GM21786 (cell line): ENCODE measurements at regions not wholly inside any gene's neighbourhood (a gene's known extent, or its start where the extent isn't known, plus 50 kb on each side); places are given as distances from the start of the nearest gene placed in this dataset.

Experiments
- ATAC-seq: cut with Tn5 transposase; IDR thresholded peaks from one replicate; pipeline ENCODE4 v1.9.1; 2021; ENCODE audit not compliant: unreplicated experiment

DNA sequence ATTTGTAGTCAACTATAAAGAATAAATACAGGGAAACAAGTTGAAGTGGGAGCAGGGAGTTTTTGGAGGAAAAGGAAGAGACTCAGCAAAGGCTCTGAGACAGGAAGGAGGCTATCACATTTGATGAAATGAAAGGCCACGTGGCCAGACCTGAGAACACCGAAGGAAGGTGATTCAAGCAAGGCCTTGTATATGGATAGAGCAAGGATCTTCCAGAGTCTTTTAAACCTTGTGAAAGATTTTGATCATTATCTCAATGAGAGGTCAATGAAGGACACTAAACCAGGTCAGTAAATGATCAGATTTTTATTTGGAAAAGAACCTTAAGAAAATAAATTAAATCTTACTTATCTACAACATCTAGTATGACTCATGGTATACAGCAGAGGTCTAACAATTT is 523.5 kb downstream of the SLC16A7 start:
- no peak for ATAC-seq

DNA sequence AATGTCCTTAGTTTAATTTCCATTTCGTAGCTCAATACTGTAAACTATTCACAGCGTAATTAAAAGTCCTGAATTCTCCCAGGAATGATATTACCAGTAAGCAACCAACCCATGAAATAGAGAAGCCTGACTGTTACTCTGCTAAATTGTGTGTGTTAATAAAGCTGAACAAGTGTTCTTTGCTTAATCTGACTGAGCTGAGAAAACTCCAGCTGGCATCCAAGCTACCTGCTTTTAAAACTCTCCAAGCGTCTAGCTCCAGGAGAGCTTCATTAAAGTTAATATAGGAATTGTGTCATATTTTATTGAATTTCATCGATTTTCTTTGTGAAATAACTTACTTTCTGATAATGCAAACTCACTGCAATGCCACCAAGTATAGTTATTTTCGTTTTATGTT is 524.4 kb downstream of the SLC16A7 start:
- ATAC-seq = no peak

DNA sequence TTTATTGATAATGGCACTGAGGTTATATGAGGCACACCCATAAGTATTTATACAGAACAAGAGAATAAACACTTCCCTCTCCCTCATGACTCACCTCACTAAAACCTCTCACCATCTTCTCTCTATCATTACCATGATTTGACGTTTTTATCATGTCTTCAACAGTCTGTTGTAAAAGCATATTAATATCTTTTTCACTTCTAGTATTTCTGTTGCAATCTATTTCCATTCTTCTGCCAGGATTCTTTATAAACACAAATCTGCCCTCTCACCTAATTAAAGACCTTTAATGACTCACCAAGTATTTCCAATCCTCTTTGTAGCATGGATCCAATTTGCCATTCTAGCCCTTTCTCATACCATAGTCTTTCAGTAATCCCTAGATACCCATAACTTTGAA is 527.7 kb downstream of the SLC16A7 start:
- ATAC-seq = no peak

DNA sequence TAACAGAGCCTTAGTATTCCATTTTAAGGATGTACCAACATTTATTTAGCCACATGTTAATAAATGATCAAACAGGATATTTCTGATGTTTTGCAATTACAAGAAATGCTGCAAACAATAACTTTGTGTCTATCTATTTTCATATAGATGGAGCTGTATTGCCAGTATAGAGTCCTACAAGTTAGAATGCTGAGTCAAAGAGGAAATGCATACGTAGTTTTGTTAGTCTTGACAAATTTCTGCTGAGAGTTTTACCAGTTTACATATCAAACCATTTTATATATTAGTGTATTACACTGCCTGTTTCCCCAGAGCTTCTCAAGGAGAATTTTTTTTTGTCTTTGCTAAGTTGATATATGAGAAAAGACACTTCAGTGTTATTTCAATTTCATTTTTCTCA is 541.7 kb downstream of the SLC16A7 start:
- ATAC-seq = no peak

DNA sequence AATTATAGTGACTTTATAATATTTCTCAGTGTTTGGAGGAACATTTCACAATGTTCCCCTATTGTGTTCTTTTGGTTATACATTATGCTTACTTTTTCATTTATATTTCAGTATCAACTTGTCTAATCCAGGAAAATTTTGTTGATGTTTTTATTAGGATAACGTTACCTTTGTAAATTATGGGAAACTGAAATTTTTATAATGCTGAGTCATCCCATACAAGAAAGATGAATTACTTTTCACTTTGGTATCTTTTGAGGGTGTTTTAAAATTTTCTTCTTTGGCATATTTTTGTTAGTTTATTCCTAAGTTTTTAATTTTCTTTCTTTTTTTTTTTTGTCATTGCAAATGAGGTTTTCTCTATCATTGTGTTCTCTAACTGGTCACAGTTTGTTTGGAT is 542.7 kb downstream of the SLC16A7 start:
- ATAC-seq = no peak

DNA sequence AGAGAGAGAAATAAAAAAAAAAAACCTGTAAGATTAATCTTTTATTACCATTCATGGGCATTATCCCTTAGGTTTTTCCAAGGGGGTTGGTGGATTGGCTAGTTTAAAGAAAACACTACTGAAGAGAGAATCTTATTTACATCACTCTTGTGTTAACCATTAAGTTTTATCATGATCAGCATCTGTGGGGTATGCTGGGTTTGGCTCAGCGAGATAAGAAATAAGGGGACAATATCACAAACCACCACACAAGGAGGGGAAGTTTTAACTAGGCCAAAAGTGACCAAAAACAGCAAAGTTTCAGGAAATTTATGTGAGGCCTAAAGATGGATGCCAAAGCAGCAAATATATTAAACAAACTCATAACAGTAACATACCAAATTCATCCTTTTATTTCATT is 548.6 kb downstream of the SLC16A7 start:
- no peak for ATAC-seq

DNA sequence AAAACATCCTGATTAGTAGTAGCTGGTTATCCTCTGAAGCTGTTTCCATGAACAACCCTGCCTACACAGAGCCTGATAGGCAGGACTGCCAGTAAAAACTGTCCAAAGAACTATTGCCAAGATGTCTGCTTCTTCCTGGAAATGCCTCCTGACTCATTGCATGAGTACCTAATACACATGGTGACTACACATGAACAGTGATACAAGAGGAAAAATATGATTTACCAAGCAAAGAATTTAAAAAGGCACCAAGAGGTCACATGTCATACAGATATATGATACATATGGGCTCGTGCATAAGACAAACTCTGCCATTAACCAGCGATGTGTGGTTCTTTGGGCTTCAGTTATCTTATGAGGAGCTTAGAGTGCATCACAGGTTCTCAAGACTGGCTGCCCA is 552.3 kb downstream of the SLC16A7 start:
- ATAC-seq = no peak

DNA sequence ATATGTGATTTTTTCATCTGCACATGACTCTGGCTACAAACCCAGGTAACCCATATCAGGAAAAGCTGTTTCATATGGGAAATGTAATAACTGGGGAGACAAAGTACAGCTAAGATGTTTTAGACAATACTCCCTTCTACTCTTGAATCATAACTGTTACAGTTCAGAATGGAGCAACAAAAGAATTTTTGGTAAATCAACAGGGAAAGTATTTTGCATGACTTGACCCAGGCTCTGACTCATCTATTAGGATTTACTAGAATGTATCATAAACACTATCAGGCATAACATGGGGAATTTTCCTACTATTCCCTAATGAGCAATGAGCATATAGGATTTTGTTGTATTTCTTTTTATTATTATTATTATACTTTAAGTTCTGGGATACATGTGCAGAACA is 553.0 kb downstream of the SLC16A7 start:
- ATAC-seq = no peak

DNA sequence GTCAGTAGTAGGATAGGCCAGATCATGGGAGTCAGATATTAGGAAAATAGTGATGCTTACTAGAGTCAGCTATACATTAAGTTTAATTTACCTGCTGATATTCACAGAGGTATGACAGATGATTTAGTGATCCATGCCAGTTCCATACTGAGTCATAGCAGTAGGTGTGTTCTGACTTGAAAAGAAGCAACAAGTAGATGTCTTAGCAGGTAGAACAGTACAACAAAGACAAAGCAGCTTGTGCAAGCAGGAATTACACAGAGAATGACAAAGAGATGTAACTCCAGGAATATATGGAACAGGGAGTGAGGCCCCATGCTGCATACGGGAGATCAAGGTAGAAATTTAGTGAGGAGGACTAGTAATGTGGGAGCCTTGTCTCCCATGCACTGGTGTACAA is 556.9 kb downstream of the SLC16A7 start:
- ATAC-seq = no peak

DNA sequence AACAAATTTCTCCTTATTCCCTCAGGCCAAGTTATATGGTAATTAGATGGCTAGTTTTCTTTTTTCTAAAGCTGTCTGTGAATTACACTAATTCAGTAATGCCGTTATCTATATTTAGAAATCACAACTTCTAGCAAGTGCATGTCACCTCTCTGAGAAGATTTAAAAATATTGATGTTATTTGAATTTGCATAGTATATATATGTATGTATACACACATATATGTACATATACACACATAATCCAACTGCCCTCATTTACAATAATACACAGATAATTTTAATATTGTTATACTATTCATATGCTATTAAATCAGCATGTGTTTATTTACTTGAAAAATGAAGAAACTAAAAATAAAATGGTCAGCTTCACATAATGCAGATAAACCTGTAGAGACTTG is 563.9 kb downstream of the SLC16A7 start:
- ATAC-seq = no peak

DNA sequence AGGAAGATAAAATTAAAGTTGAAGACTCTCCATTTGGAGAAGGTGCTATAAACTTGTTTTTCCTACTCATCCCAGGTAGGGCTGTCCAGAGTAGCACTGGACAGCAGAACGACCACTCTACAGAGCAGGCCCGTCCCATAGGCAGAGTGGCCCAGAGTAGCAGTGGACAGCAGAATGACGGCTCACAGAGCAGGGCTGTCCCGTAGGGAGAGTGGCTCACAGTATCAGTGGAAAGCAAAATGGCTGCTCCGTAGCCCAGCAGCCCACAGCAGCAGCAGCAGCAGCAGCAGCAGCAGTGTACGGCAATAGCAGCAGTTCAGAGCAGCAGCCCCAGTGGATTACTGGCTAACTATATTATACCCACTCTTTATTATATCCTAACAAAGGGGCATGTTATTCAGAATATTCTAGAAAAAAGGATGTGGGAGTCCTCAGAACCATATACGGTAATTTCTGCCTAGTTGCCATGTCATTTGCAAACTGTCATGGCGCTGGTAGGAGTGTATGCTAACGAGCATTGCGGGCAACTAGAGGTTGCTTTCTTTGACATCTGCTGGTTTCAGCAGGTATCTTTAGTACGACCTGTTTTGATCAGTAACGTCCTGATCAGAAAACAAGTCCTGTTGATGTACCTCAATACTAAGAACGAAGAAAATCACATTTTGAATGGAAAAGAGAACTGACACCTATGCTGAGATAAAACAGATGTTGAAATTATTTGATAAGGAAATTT is 567.3 kb downstream of the SLC16A7 start:
- no peak for ATAC-seq

DNA sequence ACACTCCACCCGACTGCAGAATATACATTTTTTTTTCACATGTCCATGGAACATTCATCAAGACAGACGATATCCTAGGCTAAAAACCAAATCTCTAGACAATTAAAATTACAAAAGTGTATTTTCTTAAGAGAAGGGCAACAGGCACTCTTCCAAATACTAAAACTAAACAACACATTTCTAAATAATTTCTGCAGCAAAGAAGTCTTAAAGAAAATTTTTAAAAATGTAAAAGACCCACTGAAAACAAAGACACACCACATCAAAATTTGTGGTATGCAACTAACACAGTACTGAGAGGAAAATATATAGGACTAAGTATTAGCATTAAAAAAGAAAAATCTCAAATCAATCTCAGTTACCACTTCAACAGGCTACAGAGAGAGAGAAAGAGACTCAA is 570.0 kb downstream of the SLC16A7 start:
- no peak for ATAC-seq

DNA sequence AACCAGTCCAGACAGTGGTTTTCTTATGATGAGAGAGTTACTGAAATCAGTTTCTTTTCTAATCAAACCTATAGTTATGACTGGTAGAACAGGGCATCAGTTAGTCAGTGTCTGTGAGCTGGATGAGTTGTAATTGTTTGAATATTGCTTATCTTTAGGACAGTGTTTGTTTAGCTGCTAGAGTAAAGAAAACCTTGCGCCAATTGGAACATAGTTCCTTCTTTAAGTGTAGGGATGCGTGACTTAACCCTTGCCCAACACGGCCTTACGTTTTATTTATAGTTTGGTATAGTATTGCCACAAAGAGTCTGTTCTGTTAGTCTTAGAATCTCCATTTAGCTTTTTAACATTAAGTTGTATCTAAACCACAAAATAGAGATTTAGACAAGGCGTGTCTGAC is 572.6 kb downstream of the SLC16A7 start:
- no peak for ATAC-seq

DNA sequence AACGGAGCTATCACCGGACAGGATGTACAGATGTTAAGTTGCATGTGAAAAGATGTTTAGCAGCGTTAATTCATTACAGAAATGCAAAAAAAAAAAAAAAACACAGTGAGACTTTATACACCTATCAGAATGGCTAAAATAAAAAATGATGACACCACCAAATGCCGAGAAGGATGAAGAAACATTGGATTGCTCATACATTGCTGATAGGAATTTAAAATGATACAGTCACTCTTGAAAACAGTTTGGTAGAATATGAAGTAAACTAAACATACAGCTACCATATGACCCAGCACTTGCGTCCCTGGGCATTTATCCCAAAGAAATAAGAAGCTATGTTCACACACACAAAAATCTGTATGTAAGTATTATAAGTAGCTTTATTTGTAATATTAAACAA is 574.1 kb downstream of the SLC16A7 start:
- no peak for ATAC-seq

DNA sequence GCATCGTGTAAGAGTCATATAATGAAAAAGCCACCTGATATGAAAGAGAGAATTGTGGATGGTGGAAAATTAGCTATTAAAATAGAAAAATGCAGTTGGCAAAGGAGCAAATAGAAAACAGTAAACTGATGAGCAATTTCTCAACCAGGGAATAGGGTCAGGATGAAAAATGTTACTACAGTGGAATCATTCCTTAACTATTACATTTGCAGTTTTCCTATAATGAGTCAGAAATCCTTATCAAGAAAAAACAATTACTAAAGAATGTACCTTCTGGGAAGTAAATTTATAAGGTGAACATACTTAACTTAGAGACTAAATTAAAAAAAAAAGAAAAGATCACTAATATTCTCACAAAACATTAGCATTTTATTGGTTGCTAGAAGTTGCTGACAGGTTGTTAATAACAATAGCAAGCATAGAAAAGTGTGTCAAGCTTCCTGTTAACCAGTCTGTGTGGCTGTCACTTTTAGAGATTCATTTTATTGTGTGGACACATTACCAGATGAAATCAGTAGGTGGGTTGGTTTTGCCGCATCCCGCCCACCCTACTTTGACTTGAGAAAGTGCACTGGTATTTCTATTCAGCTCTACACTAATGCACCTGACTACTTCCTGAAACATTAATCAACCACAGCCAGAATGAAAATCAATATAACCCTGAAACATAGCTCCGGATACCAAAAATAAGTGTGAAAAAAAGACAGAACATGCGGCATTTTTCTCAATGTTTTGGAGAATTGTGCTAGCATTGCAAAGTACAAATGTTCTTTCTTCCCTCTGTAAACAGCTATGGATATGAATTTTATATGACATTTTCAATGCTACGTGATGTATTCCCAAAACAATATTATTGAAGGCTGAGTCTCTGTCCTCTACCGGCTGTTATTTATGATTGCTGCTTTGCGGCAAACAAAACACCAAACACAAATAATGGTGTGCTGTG is 576.7 kb downstream of the SLC16A7 start:
- no peak for ATAC-seq

DNA sequence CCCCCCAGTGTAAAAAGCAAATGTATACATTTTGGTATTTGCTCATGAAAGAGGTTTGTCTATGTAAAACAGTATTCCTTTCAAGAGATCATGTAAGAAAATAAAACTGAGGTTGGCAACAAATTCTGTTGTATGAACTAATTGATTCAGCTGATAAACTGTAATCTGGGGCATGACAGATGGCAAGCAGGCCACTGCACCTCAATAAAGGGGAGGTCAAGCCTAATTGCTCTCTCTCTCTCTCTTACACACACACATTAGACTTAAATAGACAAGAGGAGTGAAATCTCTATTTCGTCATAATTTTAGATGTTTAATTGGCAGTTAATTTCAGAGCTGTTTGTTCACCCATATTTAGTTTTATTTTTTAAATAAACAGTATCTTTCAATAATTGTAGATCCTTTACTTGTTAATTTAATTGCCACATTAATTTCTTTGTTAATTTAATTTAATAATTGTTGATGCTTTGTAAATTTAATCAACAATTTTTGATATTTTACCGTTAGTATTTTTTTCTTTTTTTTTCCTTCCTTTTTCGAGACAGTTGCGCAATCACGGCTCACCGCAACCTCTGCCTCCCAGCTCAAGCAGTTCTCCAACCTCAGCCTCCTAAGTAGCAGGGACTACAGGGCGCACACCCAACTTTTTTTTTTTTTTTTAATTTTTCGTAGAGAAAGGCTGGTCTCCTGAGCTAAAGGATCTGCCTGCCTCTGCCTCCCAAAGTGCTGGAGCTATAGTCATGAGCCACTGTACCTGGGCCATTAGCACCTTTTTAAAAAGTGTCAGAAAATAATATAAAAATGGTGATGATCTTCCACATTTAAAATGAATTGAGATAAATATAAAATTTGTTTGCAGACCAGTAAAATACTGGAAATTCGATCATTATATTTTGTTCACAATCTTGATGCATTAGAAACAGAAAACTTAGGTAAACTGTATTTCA is 577.7 kb downstream of the SLC16A7 start:
- ATAC-seq = no peak

DNA sequence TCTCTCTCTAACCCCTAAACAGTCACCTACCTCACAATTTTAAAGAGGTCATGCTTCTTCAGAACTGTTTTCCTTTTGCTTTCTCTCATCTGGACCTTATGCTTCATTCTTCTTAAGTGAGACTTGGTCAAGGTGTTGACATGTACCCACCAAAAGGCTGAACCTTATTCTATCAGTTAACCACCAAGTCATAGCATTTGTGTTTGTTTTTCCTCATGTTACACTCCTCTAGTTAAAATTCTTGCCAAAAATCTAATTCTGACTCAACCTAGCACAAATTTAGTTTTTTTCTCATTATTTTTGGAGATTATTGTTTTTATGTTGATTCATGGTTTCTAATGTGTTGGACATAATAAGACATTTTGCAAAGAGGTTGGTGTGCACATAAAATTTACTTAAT is 578.6 kb downstream of the SLC16A7 start:
- no peak for ATAC-seq

DNA sequence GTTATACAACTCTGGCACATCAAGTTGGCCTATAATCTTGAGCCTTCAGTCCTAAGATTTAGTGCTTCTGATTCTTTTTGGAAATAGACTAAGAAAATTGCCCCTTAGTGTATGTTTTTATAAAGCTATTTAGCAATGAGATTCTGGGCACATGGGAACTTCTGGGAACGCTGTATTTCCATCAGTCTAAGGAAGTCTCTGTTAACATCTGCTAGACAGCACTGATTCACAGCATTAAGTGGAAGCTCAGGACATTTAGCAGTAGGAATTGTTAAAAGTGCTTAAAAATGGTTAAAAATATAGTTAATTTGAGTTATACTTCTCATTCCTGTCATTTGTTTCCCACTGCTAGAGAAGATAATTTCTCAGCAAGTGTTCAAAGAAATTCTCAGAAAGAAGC is 579.1 kb downstream of the SLC16A7 start:
- ATAC-seq = no peak

DNA sequence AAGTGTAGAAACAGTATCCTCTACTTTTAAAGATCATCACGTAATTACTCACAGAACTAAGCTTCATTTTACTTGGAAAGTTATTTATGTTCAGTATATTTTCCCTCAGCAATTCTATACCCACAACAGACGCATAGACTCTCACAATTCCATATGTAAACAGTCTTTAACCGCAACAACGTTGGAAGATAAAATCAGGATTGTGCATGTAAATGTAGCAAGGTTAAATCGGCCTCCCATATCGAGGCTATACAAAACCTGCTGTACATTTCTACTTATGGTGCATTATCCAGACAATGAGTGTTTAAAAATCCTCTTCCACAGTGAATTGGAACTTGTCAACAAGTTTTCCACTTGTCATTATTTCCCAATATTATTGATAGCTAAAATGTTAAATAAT is 581.1 kb downstream of the SLC16A7 start:
- ATAC-seq = no peak

DNA sequence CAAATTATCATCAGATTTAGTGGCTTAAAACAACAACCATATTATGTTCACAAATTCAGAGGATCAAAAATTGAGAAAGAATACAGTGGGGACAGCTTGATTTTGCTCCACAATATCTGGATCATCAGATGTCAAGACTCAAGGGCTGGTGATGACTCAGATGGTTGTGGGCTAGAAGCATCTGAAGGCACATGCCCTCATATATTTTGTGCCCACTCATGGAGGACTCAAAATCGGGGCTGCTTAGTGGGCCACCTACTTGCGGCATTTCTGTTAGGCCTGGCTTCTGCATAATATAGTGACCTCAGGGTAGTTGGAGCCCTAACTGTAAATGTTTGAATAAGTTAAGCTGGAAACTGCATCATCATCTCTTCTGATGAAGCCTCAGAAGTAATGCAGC is 584.5 kb downstream of the SLC16A7 start:
- no peak for ATAC-seq

DNA sequence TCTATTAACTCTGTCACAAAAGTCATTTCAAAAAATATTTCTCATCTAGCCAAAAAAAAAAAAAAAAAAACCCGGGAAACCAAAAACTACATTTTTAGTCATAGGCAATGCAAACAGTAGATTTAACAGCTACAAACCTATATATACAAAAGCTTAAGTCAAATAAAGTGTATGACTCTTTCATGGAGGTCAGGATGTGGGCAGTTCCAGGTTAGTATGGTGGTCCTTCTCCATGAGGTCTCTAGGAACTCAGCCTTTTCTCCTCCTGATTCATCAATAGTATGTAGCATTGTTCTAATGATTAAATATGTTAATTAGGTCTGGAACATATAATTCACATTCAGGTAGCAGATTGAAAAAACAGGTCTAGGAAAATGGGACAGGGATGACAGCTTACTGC is 586.5 kb downstream of the SLC16A7 start:
- ATAC-seq = no peak
